ENCODE measurements at regions not wholly inside any gene's neighbourhood (a gene's known extent, or its start where the extent isn't known, plus 50 kb on each side); places are given as distances from the start of the nearest gene placed in this dataset.

DNA sequence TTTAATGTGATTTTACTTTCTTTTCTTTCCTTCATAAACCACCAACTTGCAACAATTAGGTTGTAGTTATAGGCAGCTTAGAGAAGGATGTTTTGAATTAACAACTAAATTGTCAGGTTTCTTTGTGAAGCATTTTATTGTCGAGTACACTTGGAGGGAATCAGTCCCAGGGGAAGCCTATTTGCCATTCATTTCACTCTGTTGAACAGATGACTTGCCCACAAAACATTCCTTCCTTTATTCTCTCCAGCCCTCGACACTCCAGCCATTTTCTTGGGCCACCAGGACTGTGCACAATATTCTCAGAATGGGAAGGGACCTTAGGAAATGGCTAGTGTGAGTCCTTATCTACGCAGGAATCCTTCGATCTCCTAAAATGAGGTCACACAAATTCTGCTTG, 620.6 kb downstream of the SOX6 start:
- H3K27ac ChIP-seq (ENCODE audit: low read length), result no peak overlapping the region
- ChIA-PET POLR2A (no interaction called here), CTCF (no interaction called here)
- no peak for ATAC-seq
- H3K4me3 ChIP-seq (ENCODE audit: low read depth in 2 of 2, low read length in 2 of 2), result no peak overlapping the region
- TF ChIP-seq, protein P1, sequence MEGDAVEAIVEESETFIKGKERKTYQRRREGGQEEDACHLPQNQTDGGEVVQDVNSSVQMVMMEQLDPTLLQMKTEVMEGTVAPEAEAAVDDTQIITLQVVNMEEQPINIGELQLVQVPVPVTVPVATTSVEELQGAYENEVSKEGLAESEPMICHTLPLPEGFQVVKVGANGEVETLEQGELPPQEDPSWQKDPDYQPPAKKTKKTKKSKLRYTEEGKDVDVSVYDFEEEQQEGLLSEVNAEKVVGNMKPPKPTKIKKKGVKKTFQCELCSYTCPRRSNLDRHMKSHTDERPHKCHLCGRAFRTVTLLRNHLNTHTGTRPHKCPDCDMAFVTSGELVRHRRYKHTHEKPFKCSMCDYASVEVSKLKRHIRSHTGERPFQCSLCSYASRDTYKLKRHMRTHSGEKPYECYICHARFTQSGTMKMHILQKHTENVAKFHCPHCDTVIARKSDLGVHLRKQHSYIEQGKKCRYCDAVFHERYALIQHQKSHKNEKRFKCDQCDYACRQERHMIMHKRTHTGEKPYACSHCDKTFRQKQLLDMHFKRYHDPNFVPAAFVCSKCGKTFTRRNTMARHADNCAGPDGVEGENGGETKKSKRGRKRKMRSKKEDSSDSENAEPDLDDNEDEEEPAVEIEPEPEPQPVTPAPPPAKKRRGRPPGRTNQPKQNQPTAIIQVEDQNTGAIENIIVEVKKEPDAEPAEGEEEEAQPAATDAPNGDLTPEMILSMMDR (IDR thresholded peaks at IDR 0.05), result no peak
- no peak for TF ChIP-seq POLR2AphosphoS5 (IDR thresholded peaks at IDR 0.05; ENCODE audit: low read depth, low read length)
- no peak for TF ChIP-seq SIN3A (IDR thresholded peaks at IDR 0.05; ENCODE audit: borderline replicate concordance, insufficient read depth, low read depth, low read length)
- TF ChIP-seq, protein P2, sequence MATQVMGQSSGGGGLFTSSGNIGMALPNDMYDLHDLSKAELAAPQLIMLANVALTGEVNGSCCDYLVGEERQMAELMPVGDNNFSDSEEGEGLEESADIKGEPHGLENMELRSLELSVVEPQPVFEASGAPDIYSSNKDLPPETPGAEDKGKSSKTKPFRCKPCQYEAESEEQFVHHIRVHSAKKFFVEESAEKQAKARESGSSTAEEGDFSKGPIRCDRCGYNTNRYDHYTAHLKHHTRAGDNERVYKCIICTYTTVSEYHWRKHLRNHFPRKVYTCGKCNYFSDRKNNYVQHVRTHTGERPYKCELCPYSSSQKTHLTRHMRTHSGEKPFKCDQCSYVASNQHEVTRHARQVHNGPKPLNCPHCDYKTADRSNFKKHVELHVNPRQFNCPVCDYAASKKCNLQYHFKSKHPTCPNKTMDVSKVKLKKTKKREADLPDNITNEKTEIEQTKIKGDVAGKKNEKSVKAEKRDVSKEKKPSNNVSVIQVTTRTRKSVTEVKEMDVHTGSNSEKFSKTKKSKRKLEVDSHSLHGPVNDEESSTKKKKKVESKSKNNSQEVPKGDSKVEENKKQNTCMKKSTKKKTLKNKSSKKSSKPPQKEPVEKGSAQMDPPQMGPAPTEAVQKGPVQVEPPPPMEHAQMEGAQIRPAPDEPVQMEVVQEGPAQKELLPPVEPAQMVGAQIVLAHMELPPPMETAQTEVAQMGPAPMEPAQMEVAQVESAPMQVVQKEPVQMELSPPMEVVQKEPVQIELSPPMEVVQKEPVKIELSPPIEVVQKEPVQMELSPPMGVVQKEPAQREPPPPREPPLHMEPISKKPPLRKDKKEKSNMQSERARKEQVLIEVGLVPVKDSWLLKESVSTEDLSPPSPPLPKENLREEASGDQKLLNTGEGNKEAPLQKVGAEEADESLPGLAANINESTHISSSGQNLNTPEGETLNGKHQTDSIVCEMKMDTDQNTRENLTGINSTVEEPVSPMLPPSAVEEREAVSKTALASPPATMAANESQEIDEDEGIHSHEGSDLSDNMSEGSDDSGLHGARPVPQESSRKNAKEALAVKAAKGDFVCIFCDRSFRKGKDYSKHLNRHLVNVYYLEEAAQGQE (IDR thresholded peaks at IDR 0.05; ENCODE audit: insufficient read depth in 1 of 2, low read depth in 2 of 2, low read length in 1 of 2), result no peak
- no peak for TF ChIP-seq TCF7L2 (IDR thresholded peaks at IDR 0.05; ENCODE audit: low read depth, low read length)
- in situ Hi-C loops (cut with HindIII; ENCODE audit: low pct_unique_long_range_greater_than_20kb, low sequenced_read_pairs) (no loop called here), intact Hi-C loops (cut with micrococcal nuclease; ENCODE audit: unreplicated experiment) (no loop called here)
- no peaks in the 10 kb centered on the region for H3K36me3 ChIP-seq (ENCODE audit: control insufficient read depth, insufficient read depth, low read length)
- H3K4me1 ChIP-seq (ENCODE audit: control insufficient read depth, insufficient read depth, low read length), result no peaks in the 10 kb centered on the region
- H3K9me3 ChIP-seq (ENCODE audit: control insufficient read depth, insufficient read depth, low read depth, low read length), result no peaks in the 10 kb centered on the region
- no peak for DNase-seq (ENCODE audit: low read depth, low spot score)
- no TSS peak for BruUV-seq (replicated peaks)
- H3K27me3 ChIP-seq (ENCODE audit: control insufficient read depth, insufficient read depth, low read length), result no peaks in the 10 kb centered on the region

DNA sequence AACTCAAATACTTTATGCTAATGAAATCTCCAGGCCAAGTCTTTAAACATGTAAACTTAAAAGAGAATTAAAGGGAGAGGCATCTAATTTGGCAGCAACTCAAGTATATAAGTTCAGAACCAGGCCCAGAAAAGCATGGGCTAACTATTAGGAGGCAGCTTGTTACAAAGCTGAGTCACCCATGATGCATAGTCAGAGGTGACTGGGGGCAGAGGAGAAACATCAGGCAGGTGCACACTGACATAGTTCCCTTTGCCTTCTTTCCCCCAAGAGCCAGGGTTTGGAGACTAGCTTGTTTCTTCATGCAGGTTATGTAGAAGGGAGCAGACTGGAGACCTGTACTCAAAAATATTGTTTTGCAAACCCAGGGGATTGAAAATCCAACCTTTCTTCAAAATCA, 619.0 kb downstream of the SOX6 start:
- CTCF ChIA-PET, result no interaction called here
- no peaks in the 10 kb centered on the region for H3K9me3 ChIP-seq (ENCODE audit: control insufficient read depth, insufficient read depth, low read depth, low read length)
- TF ChIP-seq, protein P2 (IDR thresholded peaks at IDR 0.05; ENCODE audit: insufficient read depth in 1 of 2, low read depth in 2 of 2, low read length in 1 of 2), result no peak
- TF ChIP-seq, protein P1 (IDR thresholded peaks at IDR 0.05), result no peak
- no peak for TF ChIP-seq TCF7L2 (IDR thresholded peaks at IDR 0.05; ENCODE audit: low read depth, low read length)
- TF ChIP-seq POLR2AphosphoS5 (IDR thresholded peaks at IDR 0.05; ENCODE audit: low read depth, low read length), result no peak
- TF ChIP-seq SIN3A (IDR thresholded peaks at IDR 0.05; ENCODE audit: borderline replicate concordance, insufficient read depth, low read depth, low read length), result no peak
- no TSS peak for BruUV-seq (replicated peaks)
- no peak overlapping the region for H3K4me3 ChIP-seq (ENCODE audit: low read depth in 2 of 2, low read length in 2 of 2)
- H3K27me3 ChIP-seq (ENCODE audit: control insufficient read depth, insufficient read depth, low read length), result no peaks in the 10 kb centered on the region
- intact Hi-C loops (cut with micrococcal nuclease; ENCODE audit: unreplicated experiment) (no loop called here), in situ Hi-C loops (cut with HindIII; ENCODE audit: low pct_unique_long_range_greater_than_20kb, low sequenced_read_pairs) (no loop called here)
- no peak overlapping the region for H3K27ac ChIP-seq (ENCODE audit: low read length)
- no peaks in the 10 kb centered on the region for H3K4me1 ChIP-seq (ENCODE audit: control insufficient read depth, insufficient read depth, low read length)
- POLR2A ChIA-PET, result no interaction called here
- DNase-seq (ENCODE audit: low read depth, low spot score) (no peak), ATAC-seq (no peak)
- no peaks in the 10 kb centered on the region for H3K36me3 ChIP-seq (ENCODE audit: control insufficient read depth, insufficient read depth, low read length)

Data from Panc1 (cell line).